HG03565 (cell line): ENCODE measurements at regions not wholly inside any gene's neighbourhood (a gene's known extent, or its start where the extent isn't known, plus 50 kb on each side); places are given as distances from the start of the nearest gene placed in this dataset.

Experiments used
- ATAC-seq: cut with Tn5 transposase; IDR thresholded peaks from one replicate; pipeline ENCODE4 v1.9.1; 2021; ENCODE audit warnings: mild to moderate bottlenecking, moderate library complexity; ENCODE audit not compliant: unreplicated experiment

DNA sequence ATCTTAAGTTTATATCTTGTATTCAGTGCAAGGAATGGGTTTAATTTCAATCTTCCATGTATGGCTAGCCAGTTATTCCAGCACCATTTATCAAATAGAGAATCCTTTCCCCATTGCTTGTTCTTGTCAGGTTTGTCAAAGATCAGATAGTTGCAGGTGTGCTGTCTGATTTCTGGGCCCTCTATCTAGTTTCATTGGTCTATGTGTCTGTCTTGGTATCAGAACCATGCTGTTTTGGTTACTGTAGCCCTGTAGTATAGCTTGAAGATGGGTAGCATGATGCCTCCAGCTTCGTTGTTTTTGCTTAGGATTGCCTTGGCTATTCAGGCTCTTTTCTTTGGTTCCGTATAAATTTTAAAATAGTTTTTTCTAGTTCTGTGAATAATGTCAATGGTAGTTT is 200.0 kb downstream of the MANEA start:
- no peak for ATAC-seq

GRCh38 chr6:95780037-95780436 is 202.7 kb downstream of the MANEA start:
- ATAC-seq: no peak

DNA sequence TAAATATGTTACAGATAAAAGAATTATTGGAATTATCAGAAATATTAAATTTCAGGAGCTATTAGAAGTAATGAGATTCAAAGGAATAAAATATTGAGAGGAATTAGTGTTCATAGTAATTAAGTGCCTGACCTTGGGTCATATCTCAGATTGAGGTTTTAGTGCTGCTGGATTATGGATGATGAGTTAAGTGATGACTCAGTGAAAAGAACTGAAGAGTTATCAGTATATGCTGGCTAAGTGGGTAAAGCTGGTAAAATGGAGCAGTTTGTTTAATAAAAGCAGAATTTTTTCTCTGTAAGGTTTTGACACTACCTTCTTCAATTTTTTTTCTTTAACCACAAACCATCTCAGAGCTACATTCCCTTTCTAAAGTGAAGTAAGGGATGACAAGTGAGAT is 206.7 kb downstream of the MANEA start:
- ATAC-seq: no peak

DNA sequence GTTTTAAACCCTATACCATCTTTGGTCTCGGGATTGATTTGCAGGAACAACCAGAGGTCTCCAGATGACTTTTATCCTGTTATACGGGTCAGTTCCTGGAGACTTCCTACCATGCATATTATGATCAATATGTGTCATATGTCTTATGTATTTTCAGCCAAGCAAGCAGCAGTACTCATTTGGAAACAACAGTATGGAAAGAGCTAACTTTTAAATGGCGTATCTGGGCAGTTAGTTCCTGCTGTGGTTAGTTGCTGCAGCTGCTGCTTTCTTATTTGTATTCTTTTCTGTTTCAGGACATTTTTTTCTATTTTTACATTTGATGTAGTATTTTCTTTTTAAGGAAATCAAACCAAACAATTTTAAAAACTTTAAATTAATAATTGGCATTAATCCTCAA is 207.5 kb downstream of the MANEA start:
- peak; percentile 80 for ATAC-seq

DNA sequence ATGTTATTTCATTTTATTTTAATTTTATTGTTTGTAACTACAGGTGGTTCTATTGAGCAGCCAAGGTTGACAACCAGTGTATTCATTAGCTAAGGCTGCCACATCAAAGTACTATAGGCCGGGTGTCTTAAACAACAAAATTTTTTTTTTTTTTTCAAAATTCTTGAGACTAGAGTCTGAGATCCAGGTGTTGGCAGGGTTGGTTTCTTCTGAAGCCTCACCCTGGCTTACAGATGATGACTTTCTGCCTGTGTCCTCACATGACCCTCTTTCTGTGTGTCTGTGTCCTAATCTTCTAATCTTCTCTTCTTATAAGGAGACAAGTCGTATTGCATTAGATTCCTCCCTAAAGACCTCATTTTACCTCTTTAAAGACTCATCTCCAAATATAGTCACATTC is 208.4 kb downstream of the MANEA start:
- no peak for ATAC-seq

DNA sequence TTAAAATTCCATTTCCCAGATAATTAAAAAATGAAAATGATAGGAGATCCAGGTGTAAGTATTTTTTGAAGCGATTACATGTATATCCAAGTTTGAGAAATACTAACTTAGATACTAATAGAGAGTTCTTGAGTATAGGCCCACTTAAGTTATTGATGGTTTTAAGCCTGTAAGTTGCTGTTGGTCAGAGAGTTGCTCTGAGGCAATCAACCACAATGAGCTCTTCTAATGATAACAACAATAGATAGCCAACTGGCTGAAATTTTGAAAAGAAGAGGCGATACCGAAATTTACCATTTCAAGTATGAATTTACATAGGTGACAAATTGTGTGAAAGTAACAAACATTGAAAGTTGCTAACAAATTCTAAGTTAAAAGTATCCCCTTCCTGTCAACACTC is 209.5 kb downstream of the MANEA start:
- no peak for ATAC-seq

- ATAC-seq: no peak
Observed at GRCh38 chr6:95790787-95791186, 213.5 kb downstream of the MANEA start.

DNA sequence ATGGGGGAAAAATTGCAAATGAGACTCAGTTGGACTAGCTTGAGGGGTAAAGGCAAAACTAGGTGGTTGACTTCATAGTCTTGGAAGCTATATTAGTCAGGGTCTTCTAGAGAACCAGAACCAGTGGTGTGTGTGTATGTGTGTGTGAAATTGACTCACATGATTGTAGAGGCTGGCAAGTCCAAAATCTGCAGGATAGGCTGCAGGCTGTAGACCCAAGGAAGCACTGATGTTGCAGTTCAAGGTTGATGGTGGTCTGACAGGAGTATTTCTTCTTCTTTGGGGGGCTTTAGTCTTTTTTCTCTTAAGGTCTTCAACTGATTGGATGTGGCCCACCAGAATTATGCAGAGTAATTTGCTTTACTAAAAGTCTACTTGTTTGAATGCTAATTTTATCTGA is 217.4 kb downstream of the MANEA start:
- ATAC-seq: no peak

- no peak for ATAC-seq
Observed at GRCh38 chr6:95795927-95796326, 218.6 kb downstream of the MANEA start.

- no peak for ATAC-seq
Observed at GRCh38 chr6:95797054-95797453, 218.7 kb upstream of the FUT9 start.

DNA sequence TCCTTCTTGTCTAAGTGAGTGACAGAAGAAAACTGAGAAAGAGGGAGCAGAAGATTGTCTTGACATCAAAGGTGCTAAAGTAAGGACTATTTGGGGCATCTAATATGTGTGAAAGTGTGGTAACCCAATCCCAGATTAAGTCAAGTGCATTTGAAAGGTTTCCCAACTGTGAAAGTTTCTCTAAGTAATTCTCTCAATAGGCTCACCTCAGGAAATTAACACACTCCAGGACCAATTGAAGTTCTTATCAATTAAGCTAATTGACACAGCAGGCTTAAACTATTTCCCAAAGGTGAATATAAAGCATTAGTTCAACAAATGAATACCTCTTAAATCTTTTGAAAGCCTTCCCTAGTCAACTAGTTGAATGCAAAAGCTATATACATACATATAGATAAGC is 212.8 kb upstream of the FUT9 start:
- no peak for ATAC-seq

GRCh38 chr6:95803889-95804288 is 211.9 kb upstream of the FUT9 start:
- ATAC-seq: no peak

GRCh38 chr6:95804847-95805541 is 210.8 kb upstream of the FUT9 start:
- peak; percentile 88 for ATAC-seq

GRCh38 chr6:95805699-95806098 is 210.1 kb upstream of the FUT9 start:
- peak; percentile 33 for ATAC-seq

GRCh38 chr6:95815389-95816056 is 200.3 kb upstream of the FUT9 start:
- ATAC-seq: no peak

DNA sequence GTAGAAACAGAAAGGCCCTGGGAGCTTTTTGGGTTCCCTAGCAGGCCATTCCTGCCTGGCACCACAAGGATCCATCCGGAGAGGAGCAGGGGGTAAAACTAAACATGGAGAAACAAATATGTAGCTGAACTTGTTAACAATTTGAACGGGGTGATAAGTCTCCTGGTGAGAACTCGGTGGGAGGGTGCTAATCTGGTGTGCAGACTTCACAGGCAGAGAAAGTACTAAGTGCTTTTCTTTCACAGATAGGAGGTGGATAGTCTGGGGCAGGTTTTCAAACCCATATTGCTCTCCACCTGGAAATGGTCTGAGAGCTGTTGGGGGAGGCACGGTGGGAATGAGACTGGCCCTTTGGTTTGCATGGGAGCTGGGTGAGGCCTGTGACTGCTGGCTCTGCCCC is 196.3 kb upstream of the FUT9 start:
- no peak for ATAC-seq

DNA sequence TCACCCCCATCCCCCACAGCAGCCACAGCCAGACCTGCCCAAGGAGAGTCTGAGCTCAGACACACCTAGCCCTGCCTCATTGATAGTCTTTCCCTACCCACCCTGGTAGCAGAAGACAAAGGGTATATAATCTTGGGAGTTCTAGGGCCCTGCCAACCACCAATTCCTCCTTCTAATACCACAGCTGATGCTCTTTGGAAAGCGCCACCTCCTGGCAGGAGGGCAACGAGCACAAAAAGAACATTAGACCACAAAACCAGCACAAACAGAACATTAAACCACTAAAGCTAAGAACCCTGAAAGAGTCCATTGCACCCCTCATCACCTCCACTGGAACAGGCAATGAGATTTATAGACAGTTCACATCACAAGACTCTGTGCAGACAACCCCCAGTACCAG is 195.8 kb upstream of the FUT9 start:
- ATAC-seq: no peak

- no peak for ATAC-seq
Observed at GRCh38 chr6:95830859-95831557, 184.8 kb upstream of the FUT9 start.

- no peak for ATAC-seq
Observed at GRCh38 chr6:95837890-95838289, 177.9 kb upstream of the FUT9 start.

DNA sequence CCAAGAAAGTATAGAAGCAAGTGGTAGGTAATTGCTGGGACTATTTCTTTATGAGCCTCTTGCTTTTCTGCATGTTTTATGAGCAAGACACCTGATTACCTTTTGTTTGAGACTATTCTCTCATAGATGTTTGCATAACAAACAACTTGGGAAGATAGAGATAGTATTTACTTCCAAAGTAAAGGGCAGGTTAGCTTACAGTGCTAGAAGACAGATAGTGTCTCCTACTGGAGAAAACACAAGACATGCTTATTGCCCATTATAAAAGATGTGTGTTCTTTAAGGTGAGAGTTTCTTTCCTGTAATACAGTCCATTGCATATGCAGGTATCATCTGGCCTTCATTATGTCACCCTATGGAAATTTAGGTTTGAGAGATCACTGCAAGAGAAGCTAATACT is 174.2 kb upstream of the FUT9 start:
- ATAC-seq: no peak

DNA sequence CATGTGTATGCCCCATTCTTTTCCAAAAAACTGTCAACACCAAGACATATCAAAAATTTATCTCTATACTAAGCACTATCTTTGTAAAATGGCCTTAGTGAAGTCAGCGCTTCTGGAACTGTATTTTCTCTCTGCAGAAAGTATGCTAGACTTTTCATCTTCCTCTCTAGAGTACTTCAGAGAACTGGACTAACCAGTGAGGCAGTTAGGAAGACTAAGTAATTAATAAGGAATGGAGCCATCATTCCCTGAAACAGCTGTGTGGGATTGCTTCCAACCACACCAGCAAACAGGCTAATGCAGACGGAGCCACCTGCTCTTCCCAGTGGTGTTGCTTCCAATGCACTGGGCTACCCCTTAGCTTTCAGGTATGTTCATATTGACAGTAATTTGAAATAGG is 169.1 kb upstream of the FUT9 start:
- no peak for ATAC-seq

GRCh38 chr6:95847061-95847460 is 168.7 kb upstream of the FUT9 start:
- no peak for ATAC-seq
